OCI-LY1 (cell line): ENCODE measurements at regions not wholly inside any gene's neighbourhood (a gene's known extent, or its start where the extent isn't known, plus 50 kb on each side); places are given as distances from the start of the nearest gene placed in this dataset.

Source experiments
- CTCF ChIP-seq: fragments of 200-600 bp; sonication (generic), shearing (Covaris generic); IDR thresholded peaks from 2 replicates; pipeline ENCODE4 v1.5.1; 2017; ENCODE audit warnings: mild to moderate bottlenecking, antibody characterized with exemption, low read length, moderate library complexity, mixed read lengths
- EZH2 ChIP-seq: fragments of 200-600 bp; sonication (generic), shearing (Covaris generic); IDR thresholded peaks from 2 replicates; pipeline ENCODE4 v1.8.0; 2017; ENCODE audit warnings: borderline replicate concordance, mixed run types, mild to moderate bottlenecking, antibody characterized with exemption, low read length, moderate library complexity, mixed read lengths

- TF ChIP-seq CTCF (no peak), EZH2 (no peak)
Observed at GRCh38 chr14:23785208-23785607, 149.0 kb downstream of the DHRS2 start.
